Fibroblast of skin of left biceps (primary cell): ENCODE measurements at regions not wholly inside any gene's neighbourhood (a gene's known extent, or its start where the extent isn't known, plus 50 kb on each side); places are given as distances from the start of the nearest gene placed in this dataset.
A peak's percentile ranks its signal among the peaks of the same experiment; 100 is the strongest.
"Not testable (repeated sequence)": the region's sequence is repeated elsewhere in the genome, so short reads cannot be mapped to it uniquely, and the experiment has no call there.

Source experiments
- DNase-seq, 2 experiments: peaks; one replicate each; pipeline ENCODE4 v3.0.0-alpha.2; 2013; ENCODE audit warnings: low read depth in 2 of 2

GRCh38 chr10:7108141-7108540, 302.7 kb downstream of the SFMBT2 start:
- no peak for DNase-seq

DNA sequence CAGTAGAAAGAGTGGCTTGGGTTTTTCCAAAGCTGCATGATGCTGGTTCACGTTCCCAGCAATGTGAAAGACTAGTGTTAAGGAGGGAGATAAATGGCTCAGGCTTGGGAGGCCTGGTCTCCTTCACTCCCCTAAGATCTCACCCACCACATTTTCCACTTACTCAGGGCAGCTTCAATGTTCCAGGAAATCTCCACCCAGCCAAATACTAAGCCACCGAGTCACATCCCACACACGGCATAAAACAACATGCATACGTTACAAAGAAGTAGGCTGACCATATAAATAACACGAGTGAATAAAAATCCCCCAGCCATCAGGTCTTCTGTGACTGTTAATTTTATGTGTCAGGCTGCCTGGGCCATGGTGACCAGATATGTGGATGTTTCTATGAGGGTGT, 303.5 kb downstream of the SFMBT2 start:
- peak; percentile 49 to 61 for DNase-seq

GRCh38 chr10:7104379-7104778, 306.5 kb downstream of the SFMBT2 start:
- not testable (repeated sequence) for DNase-seq

DNA sequence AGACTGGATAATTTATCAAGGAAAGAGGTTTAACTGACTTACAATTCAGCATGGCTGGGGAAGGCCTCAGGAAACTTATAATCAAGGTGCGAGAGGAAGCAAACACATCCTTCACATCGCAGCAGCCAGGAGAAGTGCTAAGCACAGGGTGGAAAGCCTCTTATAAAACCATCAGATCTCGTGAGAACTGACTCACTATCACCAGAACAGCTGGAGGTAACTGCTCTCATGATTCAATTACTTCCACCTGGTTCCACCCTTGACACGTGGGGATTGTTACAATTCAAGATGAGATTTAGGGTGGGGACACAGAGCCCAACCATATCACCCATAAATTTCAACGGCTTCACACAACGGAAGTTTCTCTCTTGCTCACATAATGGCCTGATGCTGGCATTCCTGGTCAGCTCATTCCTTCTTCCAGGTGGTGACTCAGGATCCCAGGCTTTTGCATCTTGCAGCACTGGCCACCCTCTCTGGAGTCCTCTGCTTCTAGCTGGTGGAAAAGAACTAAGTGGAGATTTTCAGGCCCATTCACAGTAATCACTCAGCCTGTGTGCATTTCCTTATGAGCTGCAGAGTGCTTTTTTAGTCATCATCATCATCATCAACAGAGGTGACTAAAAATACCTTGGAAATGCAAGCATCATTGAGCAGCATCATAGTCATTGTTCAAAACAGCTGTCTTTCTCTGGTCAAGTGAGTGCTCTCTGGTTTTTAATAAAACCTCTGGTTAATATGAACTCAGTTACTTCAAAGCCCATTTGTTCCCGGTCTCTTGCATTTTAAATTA, 308.1 kb downstream of the SFMBT2 start:
- DNase-seq, result no peak

DNA sequence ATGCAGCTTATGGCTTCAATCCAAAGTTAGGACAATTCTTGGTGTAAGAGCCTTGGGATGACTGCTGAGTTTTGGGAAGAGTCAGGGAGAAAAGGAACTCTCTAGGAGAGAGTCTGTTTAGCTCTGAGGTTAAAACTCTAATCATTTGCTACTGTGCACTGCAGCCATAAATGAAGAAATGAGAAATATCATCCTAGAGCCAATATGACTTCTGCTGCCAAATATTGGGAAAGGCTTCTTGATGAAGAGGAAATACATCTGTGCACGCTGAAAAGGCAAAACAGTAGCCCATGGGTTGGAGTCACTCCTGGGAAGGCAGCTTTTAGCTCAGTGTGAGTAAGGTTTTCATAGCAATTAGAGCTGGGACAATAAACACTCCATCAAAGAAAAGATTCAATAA, 308.8 kb downstream of the SFMBT2 start:
- DNase-seq, result no peak

- DNase-seq, result no peak
Measured at GRCh38 chr10:7101451-7101850, 309.4 kb downstream of the SFMBT2 start.

DNA sequence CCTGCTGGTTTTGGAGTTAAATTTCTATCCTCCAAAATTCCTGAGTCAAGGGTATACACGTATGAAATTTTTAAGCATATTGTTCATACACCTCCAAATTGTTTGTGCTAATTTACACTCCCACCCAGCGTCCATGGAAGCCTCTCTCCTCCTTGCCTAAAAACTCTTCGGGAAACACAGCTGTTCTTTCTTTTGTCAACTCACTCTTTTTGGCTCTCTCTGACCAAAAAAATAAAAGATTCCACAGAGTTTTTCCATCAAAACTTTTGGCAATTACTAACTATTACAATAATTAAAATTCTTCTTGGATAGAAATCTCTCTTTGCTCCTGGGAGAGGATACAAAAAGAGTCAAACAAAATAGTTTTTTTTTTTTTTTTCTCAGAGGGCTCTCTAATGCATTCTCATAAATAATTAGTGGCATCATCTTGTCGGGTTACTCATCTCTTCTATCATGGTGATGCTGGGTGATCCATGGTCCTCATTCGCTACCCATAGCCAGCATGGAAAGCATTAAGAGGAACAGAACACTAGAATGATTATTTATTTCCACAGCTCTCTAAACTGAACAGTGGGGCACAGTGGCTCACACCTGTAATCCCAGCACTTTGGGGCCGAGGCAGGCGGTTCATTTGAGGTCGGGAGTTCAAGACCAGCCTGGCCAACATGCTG, 310.7 kb downstream of the SFMBT2 start:
- DNase-seq, result no peak

GRCh38 chr10:7098160-7098762, 312.6 kb downstream of the SFMBT2 start:
- DNase-seq, result no peak

DNA sequence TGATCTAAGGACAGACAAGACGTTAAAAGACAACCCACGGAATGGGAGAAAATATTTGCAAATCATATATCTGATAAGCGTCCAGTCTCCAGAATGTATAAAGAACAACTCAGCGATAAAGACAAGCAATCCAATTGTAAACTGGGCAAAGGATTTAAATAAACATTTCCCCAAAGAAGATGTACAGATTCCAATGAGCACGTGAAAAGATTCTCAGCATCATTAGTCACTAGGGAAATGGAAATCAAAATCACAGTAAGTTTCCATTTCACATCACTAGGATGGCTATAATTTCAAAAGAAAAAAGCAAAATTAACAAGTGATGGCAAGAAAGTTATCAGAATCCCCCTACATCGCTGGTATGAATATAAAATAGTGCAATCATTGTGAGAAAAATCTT, 316.1 kb downstream of the SFMBT2 start:
- no peak for DNase-seq

- no peak for DNase-seq
Measured at GRCh38 chr10:7093368-7093767, 317.5 kb downstream of the SFMBT2 start.

- no peak for DNase-seq
Measured at GRCh38 chr10:7092603-7093002, 318.2 kb downstream of the SFMBT2 start.

GRCh38 chr10:7090529-7090928, 320.3 kb downstream of the SFMBT2 start:
- DNase-seq, result no peak

GRCh38 chr10:7085913-7086589, 324.8 kb downstream of the SFMBT2 start:
- DNase-seq, result peak; percentile 8 to 22

- no peak for DNase-seq
Measured at GRCh38 chr10:7085147-7085912, 325.5 kb downstream of the SFMBT2 start.

- no peak for DNase-seq
Measured at GRCh38 chr10:7084280-7085005, 326.4 kb downstream of the SFMBT2 start.

DNA sequence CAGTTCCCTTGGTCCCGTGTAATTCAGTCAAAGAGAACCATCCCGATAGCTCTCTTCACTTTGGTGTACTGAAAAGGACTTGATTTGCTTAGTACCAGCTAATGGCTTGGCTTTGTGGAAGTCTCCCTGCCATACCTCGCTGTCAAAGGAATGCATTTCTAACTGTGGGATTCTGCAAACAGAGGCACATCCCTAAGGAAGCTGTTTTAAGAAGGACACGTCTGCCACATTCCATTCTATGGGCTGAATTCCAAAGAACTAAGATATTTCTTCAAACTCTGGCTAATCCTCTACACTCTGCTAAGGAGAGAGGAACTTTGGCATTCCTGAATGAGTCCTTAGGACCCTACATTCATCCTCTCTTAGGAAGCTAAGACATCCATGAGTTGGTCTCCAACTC, 327.9 kb downstream of the SFMBT2 start:
- DNase-seq, result peak; percentile 34 to 37

DNA sequence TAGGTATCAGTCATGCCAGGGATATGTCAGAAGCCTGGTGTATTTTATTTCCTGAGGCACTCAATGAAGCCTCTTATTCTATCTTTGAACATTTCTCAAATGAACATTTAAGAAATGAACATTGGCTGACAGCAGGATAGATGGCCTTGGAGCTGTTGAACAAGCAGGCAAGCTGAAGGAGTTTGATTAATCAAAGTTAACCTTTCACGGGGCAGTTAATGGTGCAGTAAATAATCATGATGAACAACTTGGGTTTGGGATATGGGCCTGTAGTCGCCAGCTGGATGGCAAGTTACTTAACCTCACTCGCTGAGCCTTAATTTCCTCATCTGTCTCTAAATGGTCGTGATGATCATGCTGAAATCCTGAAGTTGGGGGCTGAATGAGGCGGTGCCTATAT, 333.0 kb downstream of the SFMBT2 start:
- DNase-seq, result no peak

DNA sequence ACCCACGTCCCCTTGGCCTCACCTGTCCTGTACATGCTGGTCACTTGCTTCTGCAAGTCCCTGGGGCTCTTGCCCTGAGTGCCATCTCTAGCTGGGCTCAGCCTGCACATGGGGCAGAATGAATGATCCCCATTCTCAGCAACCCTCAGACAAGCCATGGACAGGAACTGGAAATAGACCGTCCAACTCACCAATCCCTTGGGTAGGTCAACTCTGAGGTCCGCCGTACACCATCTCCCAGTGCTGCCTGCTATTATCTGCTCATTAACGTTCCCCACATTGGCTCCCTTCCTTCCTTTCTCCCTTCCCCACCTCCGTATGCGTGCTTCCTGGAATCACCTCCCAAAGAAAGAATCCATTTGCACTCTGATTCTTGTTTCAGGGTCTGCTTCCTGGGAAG, 335.0 kb downstream of the SFMBT2 start:
- DNase-seq, result no peak

DNA sequence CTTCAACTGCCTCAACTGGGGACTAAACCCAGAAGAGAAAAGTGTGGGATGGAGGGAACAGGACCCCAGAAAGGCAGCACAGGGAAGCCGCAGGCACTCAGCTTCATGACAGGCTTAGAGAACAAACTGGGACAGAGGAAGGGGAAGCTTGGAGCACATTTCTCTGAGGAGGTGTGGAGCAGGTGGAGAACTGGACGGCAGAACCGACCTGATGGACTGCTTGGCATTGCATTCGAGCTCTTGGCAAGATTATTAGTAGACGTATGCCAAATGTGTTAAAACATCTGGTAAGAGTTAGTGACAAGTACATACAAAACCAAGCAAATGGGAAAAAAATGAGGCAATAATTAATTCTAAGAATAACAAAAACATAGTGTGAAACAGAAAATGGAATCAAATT, 335.7 kb downstream of the SFMBT2 start:
- DNase-seq, result no peak

DNA sequence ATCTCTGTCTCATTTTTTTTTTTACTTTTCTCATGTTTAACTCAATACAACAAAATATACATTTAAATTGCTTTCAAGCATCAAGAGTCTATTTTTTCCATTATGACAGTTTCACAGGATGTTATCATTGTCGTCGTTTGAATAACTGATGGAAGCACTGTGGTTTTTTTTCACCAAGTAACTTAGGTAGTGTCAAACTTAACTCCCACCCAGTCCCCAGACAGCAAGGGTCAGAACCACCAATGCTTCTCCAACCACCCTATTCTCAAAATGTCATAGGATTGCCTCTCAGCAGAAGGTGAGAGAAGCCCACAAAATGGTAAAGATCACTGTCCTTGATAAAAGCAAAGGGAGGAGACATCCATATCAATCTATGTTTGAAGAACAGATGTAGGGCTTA, 339.4 kb downstream of the SFMBT2 start:
- no peak for DNase-seq

GRCh38 chr10:7070950-7071349, 339.9 kb downstream of the SFMBT2 start:
- DNase-seq, result no peak
